GM21737 (cell line): ENCODE measurements at regions not wholly inside any gene's neighbourhood (a gene's known extent, or its start where the extent isn't known, plus 50 kb on each side); places are given as distances from the start of the nearest gene placed in this dataset.
"Not testable (repeated sequence)": the region's sequence is repeated elsewhere in the genome, so short reads cannot be mapped to it uniquely, and the experiment has no call there.

ENCODE experiments used
- ATAC-seq: cut with Tn5 transposase; IDR thresholded peaks from one replicate; pipeline ENCODE4 v1.9.1; 2021; ENCODE audit warnings: mild to moderate bottlenecking, moderate library complexity; ENCODE audit not compliant: unreplicated experiment

- no peak for ATAC-seq
Observed at GRCh38 chr18:39326772-39327171, 1761.2 kb upstream of the CELF4 start.

DNA sequence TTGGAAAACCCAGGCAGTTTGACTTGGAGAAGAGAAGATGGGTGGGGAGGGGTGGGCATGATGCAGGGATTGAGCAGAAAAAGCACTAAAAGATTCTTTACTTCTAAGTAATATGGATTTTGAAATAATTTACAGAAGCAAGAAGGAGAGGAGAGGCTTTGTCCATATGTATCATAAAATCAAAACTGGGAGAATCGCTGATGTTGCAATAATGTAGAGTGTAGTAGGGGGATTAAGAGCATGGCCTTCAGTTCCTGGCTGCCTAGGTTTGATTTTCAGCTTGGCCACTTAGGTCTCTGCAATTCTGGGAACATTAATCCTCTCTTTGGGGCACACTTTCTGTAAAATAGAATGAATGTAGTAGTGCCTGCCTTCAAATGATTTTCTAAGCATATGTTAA lies 1760.4 kb upstream of the CELF4 start:
- no peak for ATAC-seq

- no peak for ATAC-seq
Observed at GRCh38 chr18:39319141-39319540, 1753.5 kb upstream of the CELF4 start.

DNA sequence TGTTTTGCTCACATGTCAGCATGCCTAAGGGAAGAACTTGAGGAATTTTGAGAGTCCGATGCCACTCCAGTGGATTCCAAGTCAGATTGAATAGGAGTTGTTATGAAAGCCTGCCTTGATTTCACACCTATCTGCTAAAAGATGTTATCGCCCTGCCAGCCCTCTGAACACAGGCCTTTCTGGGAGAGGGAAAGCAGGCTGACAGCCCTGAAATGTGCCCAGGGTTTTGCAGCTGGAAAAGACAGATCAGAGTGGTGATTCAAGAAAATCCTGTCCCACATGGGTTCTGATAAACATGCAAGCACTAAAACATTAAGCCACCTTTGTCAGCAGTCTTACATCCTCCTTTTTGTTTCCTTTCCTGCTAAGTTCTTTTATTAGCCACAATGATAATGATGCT lies 1752.9 kb upstream of the CELF4 start:
- ATAC-seq: no peak

- ATAC-seq: no peak
Observed at GRCh38 chr18:39318008-39318407, 1752.4 kb upstream of the CELF4 start.

DNA sequence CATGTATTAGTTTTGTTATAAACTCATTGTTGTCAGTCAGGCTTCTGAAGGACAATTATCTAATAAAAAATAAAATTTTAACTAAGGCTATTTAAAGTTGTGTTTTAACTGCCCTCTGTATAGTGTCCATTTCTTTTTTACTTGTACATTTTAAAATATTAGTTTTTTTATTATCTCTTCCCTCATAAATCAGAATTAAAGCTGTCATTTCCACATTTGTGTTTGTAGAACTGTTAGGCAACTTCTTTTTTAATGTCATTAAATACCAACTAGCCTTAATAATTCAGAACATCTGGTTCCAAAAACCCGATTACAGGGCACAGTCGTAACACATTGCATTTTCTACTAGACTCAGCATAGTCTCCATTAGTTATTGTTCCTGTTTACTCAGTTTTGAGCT lies 1749.0 kb upstream of the CELF4 start:
- ATAC-seq: no peak

- ATAC-seq: no peak
Observed at GRCh38 chr18:39313992-39314391, 1748.4 kb upstream of the CELF4 start.

DNA sequence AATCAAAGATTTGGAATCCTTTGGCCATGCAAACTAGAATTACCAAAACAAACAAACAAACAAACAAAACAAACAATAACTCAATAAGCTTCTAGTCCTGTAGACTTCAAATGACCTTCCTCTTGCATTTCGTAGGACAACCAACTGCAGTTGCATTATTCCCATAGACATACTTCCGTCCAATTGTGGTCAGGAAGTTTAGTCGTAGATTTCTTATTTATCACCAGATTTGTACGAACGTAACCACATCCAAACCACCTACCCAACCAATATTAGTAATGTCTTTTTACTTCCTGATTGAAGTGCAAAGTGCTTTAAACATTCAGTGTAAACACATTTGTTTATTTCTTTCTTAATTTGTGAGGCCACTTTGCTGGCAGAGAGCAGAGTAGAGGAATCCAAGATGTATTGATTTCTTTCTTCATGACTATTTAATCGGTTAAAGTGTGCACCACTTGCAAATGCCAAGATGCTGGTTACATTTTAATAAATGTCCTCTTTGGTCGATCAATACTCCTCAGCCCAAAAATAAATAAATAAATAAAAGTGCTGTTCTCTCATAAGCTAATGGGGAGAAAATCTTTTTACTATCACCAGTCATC lies 1745.6 kb upstream of the CELF4 start:
- ATAC-seq: no peak

DNA sequence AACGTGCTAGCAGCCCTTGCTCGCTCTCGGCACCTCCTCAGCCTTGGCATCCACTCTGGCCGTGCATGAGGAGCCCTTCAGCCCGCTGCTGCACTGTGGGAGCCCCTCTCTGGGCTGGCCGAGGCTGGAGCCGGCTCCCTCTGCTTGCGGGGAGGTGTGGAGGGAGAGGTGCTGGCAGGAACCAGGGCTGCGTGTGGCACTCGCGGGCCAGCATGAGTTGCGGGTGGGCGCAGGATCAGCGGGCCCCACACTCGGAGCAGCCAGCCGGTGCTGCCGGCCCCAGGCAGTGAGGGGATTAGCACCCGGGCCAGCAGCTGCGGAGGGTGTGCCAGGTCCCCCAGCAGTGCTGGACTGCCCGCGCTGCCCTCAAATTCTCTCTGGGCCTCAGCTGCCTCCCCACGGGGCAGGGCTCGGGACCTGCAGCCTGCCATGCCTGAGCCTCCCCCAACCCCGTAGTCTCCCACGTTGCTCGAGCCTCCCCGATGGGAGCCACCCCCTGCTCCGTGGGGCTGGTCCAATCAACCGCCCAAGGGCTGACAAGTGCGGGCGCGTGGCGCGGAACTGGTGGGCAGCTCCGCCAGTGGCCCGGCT lies 1743.4 kb upstream of the CELF4 start:
- not testable (repeated sequence) for ATAC-seq

DNA sequence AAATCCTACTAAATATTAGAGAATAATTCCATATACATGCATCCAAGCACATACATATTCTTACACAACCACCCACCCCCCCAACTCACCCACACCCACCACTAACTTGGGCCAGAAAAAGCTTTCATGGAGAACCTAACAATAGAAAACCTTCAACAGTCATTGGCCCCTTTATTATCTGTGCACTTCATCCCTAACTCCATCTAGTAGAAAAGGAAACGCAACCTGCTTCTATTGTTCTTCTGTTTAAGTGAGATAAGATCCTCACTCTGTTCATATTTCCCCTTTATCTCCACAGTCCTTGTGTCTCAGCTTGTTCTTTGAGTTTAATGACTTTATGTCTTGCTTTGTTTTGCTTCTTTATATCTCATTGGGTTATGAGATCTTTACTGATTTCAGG lies 1740.2 kb upstream of the CELF4 start:
- no peak for ATAC-seq

DNA sequence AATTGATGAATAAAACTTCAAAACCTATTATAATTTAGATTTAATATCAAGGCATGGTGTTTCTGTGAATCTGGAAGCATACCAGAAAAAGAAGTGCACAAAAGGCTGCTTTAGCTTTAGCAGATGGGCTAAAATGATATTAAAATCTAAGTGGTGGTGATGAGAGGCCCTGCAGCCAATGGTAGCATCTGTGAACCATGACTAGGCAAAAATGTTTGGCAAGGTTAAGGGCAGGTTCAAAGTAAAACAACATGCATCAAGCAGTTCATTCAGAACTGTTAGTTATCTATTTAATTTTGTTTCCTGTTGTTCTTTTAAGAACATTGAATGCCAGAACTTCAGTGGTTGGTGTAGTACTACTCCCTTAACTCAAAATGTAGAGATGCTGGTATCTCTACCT lies 1736.9 kb upstream of the CELF4 start:
- no peak for ATAC-seq

DNA sequence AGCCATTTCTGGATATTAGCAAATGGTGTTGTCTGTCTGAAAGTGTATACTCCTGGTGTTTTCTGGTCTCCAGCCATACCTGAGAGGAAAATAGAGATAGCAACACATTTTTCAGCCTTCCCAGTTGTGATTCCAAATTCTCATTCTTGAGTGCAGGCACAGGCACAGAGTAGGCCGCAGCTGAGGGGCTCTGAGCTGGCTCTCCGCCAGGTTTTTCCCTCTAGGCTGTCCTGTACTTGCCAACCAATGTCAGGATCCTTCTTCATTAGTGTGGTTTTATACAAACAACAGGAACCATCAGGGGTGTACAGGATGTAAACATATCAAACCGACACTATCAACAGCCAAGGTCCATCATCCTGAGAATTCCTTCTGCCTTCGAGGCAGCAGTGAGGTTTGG lies 1733.6 kb upstream of the CELF4 start:
- ATAC-seq: no peak

- ATAC-seq: no peak
Observed at GRCh38 chr18:39297225-39297624, 1731.6 kb upstream of the CELF4 start.

GRCh38 chr18:39296293-39296888 lies 1730.8 kb upstream of the CELF4 start:
- ATAC-seq: no peak

DNA sequence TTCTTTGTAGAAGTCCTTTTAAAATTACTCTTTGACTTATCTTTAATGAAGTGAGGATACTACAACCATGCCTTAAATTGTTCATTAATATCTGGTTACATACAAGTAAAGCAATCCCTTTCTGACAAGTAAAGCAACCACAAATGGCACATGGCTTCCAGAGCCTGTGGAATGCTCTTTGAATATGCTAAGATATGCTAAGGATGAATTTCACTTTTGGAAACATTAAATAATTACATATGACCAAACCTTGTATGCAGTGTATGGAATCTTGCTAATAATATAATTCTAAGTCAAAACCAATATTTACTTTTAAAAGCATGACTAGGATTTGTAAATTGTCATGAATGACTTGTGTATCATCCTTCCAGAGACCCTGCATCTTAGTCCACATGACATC lies 1711.2 kb upstream of the CELF4 start:
- ATAC-seq: no peak

- no peak for ATAC-seq
Observed at GRCh38 chr18:39274535-39274934, 1708.9 kb upstream of the CELF4 start.

GRCh38 chr18:39272230-39272629 lies 1706.6 kb upstream of the CELF4 start:
- no peak for ATAC-seq

DNA sequence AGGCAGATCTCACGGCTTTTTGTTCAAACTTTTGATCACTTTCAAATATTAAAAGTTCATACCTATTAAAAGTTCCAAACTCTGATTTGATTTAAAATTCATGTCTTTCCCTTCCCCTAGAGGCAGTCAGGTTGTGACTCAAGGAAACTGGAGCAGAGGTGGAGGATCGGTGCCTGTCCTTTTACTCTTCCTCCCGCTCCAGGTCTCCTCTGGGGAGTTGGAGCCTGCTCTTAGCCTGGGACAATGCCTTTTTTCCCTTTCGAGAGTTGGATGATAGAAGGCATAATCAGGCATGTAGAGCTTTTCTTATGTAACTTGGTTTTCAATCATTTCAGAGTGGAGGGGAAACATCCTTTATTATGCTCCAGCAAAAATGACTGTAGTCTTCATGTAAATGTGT lies 1706.1 kb upstream of the CELF4 start:
- ATAC-seq: no peak

GRCh38 chr18:39260565-39260964 lies 1695.0 kb upstream of the CELF4 start:
- ATAC-seq: no peak

DNA sequence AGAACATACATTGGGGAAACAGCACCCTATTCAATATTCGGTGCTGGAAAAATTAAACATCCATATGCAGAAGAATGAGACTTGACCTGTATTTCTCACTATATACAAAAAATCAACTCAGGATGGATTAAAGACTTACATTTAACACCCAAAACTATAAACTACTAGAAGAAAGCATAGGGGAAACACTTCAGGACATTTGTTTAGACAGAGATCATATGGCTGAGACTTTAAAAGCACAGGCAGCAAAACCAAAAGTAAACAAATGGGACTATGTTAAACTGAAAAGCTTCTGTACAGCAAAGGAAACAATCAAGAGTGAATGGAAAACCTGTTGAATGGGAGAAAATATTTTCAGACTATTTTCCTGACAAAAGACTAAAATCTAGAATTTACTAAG lies 1694.1 kb upstream of the CELF4 start:
- no peak for ATAC-seq

DNA sequence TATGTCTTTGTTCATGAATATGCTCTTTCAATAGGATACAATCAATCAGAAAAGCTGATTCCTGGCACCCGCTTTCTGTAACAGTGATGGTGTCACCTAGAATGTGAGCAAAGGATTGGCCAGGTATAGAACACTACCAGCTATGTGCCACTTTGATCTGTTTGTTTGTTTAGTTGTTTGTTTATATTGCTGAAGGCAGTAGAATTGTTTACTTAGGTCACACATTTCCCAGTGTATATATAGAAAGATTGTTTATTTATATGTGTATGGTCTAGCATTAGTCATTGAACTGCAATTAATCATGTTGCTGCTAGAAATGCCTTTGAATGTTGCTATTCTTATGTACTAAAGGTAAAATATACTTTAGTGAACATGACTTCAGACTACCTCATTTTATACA lies 1678.6 kb upstream of the CELF4 start:
- no peak for ATAC-seq

- no peak for ATAC-seq
Observed at GRCh38 chr18:39241534-39241933, 1675.9 kb upstream of the CELF4 start.
